ENCODE measurements at regions not wholly inside any gene's neighbourhood (a gene's known extent, or its start where the extent isn't known, plus 50 kb on each side); places are given as distances from the start of the nearest gene placed in this dataset.
"Not testable (repeated sequence)": the region's sequence is repeated elsewhere in the genome, so short reads cannot be mapped to it uniquely, and the experiment has no call there.

GRCh38 chr1:221527886-221528624, 213.8 kb downstream of the DUSP10 start:
- DNase-seq (ENCODE audit: low read depth in 2 of 2): no peak

GRCh38 chr1:221530159-221530558, 211.7 kb downstream of the DUSP10 start:
- not testable (repeated sequence) for DNase-seq (ENCODE audit: low read depth in 2 of 2)

- DNase-seq (ENCODE audit: low read depth in 2 of 2): no peak
These were observed 211.1 kb downstream of the DUSP10 start for GRCh38 chr1:221530791-221531190.

- no peak for DNase-seq (ENCODE audit: low read depth in 2 of 2)
These were observed 209.7 kb downstream of the DUSP10 start for GRCh38 chr1:221532071-221532773.

GRCh38 chr1:221541296-221541695, 200.6 kb downstream of the DUSP10 start:
- no peak for DNase-seq (ENCODE audit: low read depth in 2 of 2)

GRCh38 chr1:221543529-221544120, 198.3 kb downstream of the DUSP10 start:
- no peak for DNase-seq (ENCODE audit: low read depth in 2 of 2)

GRCh38 chr1:221548942-221549341, 192.9 kb downstream of the DUSP10 start:
- DNase-seq (ENCODE audit: low read depth in 2 of 2): no peak

GRCh38 chr1:221549815-221550214, 192.1 kb downstream of the DUSP10 start:
- no peak for DNase-seq (ENCODE audit: low read depth in 2 of 2)

GRCh38 chr1:221552792-221553191, 189.1 kb downstream of the DUSP10 start:
- not testable (repeated sequence) for DNase-seq (ENCODE audit: low read depth in 2 of 2)

GRCh38 chr1:221555689-221556433, 186.0 kb downstream of the DUSP10 start:
- DNase-seq (ENCODE audit: low read depth in 2 of 2): no peak

- DNase-seq (ENCODE audit: low read depth in 2 of 2): no peak
These were observed 185.5 kb downstream of the DUSP10 start for GRCh38 chr1:221556435-221556834.

GRCh38 chr1:221557013-221557412, 184.9 kb downstream of the DUSP10 start:
- DNase-seq (ENCODE audit: low read depth in 2 of 2): no peak

- no peak for DNase-seq (ENCODE audit: low read depth in 2 of 2)
These were observed 183.5 kb downstream of the DUSP10 start for GRCh38 chr1:221558396-221558795.

GRCh38 chr1:221559911-221560310, 182.0 kb downstream of the DUSP10 start:
- no peak for DNase-seq (ENCODE audit: low read depth in 2 of 2)

- DNase-seq (ENCODE audit: low read depth in 2 of 2): no peak
These were observed 179.1 kb downstream of the DUSP10 start for GRCh38 chr1:221562542-221563475.

- DNase-seq (ENCODE audit: low read depth in 2 of 2): no peak
These were observed 178.4 kb downstream of the DUSP10 start for GRCh38 chr1:221563476-221563921.

- no peak for DNase-seq (ENCODE audit: low read depth in 2 of 2)
These were observed 177.0 kb downstream of the DUSP10 start for GRCh38 chr1:221564891-221565290.

- DNase-seq (ENCODE audit: low read depth in 2 of 2): no peak
These were observed 176.2 kb downstream of the DUSP10 start for GRCh38 chr1:221565711-221566110.

GRCh38 chr1:221567859-221568507, 173.9 kb downstream of the DUSP10 start:
- no peak for DNase-seq (ENCODE audit: low read depth in 2 of 2)

- no peak for DNase-seq (ENCODE audit: low read depth in 2 of 2)
These were observed 168.1 kb downstream of the DUSP10 start for GRCh38 chr1:221573756-221574155.
